GM23248 (cell line): ENCODE measurements at regions not wholly inside any gene's neighbourhood (a gene's known extent, or its start where the extent isn't known, plus 50 kb on each side); places are given as distances from the start of the nearest gene placed in this dataset.

ENCODE experiments used
- DNase-seq: peaks from one replicate; pipeline ENCODE4 v3.0.0-alpha.2; 2015
- H2AFZ ChIP-seq: fragments of 200-600 bp; sonication (generic); 2 replicates; pipeline ENCODE4 v1.6.1; 2016; ENCODE audit warnings: antibody characterized with exemption
- H3F3A ChIP-seq: fragments of 200-600 bp; sonication (generic); 2 replicates; pipeline ENCODE4 v1.6.1; 2016; ENCODE audit warnings: mild to moderate bottlenecking, antibody characterized with exemption, mixed run types; ENCODE audit not compliant: insufficient read depth
- H3K27ac ChIP-seq: fragments of 200-600 bp; sonication (generic); 2 replicates; pipeline ENCODE4 v1.5.1; 2016; ENCODE audit warnings: mild to moderate bottlenecking
- H3K27me3 ChIP-seq: fragments of 200-600 bp; sonication (generic); replicated peaks from 2 replicates; pipeline ENCODE4 v1.6.1; 2016; ENCODE audit warnings: mild to moderate bottlenecking; ENCODE audit not compliant: insufficient read depth
- H3K36me3 ChIP-seq: fragments of 200-600 bp; sonication (generic); 2 replicates; pipeline ENCODE4 v1.6.1; 2016; ENCODE audit warnings: low read depth, mild to moderate bottlenecking
- H3K4me1 ChIP-seq: fragments of 200-600 bp; sonication (generic); 2 replicates; pipeline ENCODE4 v1.6.1; 2016; ENCODE audit warnings: mild to moderate bottlenecking; ENCODE audit not compliant: insufficient read depth
- H3K4me2 ChIP-seq: fragments of 200-600 bp; sonication (generic); one replicate; pipeline ENCODE4 v1.6.1; 2016; ENCODE audit warnings: mild to moderate bottlenecking; ENCODE audit not compliant: unreplicated experiment
- H3K4me3 ChIP-seq: fragments of 200-600 bp; sonication (generic); 2 replicates; pipeline ENCODE4 v1.5.1; 2016; ENCODE audit warnings: mild to moderate bottlenecking
- H3K79me2 ChIP-seq: fragments of 200-600 bp; sonication (generic); 2 replicates; pipeline ENCODE4 v1.6.1; 2016; ENCODE audit warnings: mild to moderate bottlenecking; ENCODE audit not compliant: insufficient read depth
- H3K9ac ChIP-seq: fragments of 200-600 bp; sonication (generic); 2 replicates; pipeline ENCODE4 v1.6.1; 2016; ENCODE audit warnings: mild to moderate bottlenecking
- H3K9me2 ChIP-seq: fragments of 200-600 bp; sonication (generic); 2 replicates; pipeline ENCODE4 v1.6.1; 2016; ENCODE audit warnings: mixed run types, mild to moderate bottlenecking, moderate library complexity; ENCODE audit not compliant: insufficient read depth
- H3K9me3 ChIP-seq: fragments of 200-600 bp; sonication (generic); one replicate; pipeline ENCODE4 v1.6.1; 2017; ENCODE audit warnings: low read depth
- H4K20me1 ChIP-seq: fragments of 200-600 bp; sonication (generic); 2 replicates; pipeline ENCODE4 v1.6.0; 2016; ENCODE audit not compliant: insufficient read depth
- EZH2 ChIP-seq: fragments of 200-600 bp; sonication (generic); IDR thresholded peaks from 2 replicates; pipeline ENCODE4 v1.6.1; 2018; ENCODE audit warnings: antibody characterized with exemption, mild to moderate bottlenecking; ENCODE audit not compliant: insufficient read depth, poor library complexity, severe bottlenecking
- EZH2phosphoT487 ChIP-seq: fragments of 200-600 bp; sonication (generic); IDR thresholded peaks from 2 replicates; pipeline ENCODE4 v1.6.1; 2018; ENCODE audit warnings: antibody characterized with exemption, moderate library complexity, mild to moderate bottlenecking, low read depth; ENCODE audit not compliant: insufficient read depth
- WGBS, 2 experiments: methylation state at CpG; one replicate each; pipeline ENCODE4 v1.1.6; 2015 to 2017; ENCODE audit warnings: low lambda C conversion rate in 2 of 2, low coverage in 1 of 2; ENCODE audit errors: missing lambda C conversion rate in 2 of 2; 5-methylcytosine and 5-hydroxymethylcytosine counted together
- in situ Hi-C: fragments of 300-500 bp; cut with MboI; formaldehyde crosslinking; loops from 2 replicates; pipeline ENCODE4 v1.15.0; 2020

DNA sequence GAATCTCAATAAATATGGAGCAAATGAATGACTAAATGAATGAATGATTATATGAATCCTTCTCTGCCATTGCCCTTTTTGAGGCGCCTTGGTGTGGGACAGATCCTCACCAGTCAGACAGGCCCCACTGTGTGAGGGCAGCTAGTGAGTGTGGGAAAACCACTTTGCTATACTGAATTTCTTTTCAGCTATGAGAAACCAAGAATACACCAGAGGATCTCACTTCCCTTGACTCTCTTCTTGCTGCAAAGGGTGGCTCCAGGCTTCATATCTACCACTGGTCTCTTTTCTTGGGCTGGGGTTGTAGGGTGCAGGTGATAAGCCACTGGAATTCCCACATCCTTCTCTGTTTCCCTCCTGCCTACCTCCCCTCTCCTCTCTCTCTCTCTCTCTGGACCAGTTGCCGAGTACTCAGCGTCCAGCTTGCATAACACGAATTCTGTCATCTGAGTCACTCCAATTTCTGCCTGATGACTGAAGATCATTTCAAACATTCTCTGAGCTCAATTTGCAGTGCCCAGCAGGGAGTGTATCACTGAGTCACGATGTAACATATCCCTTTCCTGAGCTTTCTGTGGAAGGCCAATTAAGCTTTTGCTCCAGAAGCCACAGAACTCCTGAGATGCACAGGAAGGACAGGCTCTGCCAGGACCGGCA, 304.3 kb upstream of the NCAM1 start:
- Histone ChIP-seq H3K9me3 (no peaks in the 10 kb centered on the region), H4K20me1 (no peaks in the 10 kb centered on the region), H3K9ac (no peak overlapping the region), H2AFZ (no peak overlapping the region), H3K4me2 (peak overlapping the region; percentile 33), H3K79me2 (no peaks in the 10 kb centered on the region), H3K9me2 (no peaks in the 10 kb centered on the region), H3K36me3 (no peaks in the 10 kb centered on the region), H3K27me3 (no peaks in the 10 kb centered on the region), H3F3A (peaks cover 39% of the 10 kb centered on the region), H3K27ac (peak overlapping the region; percentile 5; the same call in 1 of the 2 replicates), H3K4me1 (peaks cover 43% of the 10 kb centered on the region), H3K4me3 (no peak overlapping the region)
- peak; percentile 93 for DNase-seq
- TF ChIP-seq EZH2 (no peak), EZH2phosphoT487 (no peak)
- 0 to 3% methylated on average over 6 of the region's 6 CpGs for WGBS, 2 experiments
- in situ Hi-C loops: no loop called here

DNA sequence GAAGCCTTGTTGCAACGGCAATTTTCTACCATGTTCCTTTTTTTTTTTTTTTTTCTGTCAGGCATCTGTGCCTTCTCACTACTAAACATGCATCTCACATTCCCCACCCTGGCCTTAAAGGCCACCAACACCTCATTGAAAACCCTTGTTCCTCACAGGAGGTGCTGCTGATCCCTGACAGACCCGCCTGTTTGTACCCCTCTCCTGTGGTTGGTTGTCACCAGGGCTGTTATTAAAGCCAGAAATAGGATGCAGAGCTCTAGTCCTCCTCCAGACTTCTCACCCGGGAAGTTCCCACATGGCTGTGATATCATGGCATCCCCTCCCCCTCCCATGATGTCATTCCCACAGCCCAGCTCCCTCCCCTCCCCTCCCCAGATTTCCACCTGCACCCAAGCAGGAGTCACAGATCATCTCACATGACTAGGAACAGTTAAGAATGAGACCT, 302.8 kb upstream of the NCAM1 start:
- H3K4me1 ChIP-seq: peaks cover 34% of the 10 kb centered on the region
- no peaks in the 10 kb centered on the region for H3K79me2 ChIP-seq
- in situ Hi-C loops: no loop called here
- no peak overlapping the region for H2AFZ ChIP-seq
- H3K27ac ChIP-seq: no peak overlapping the region
- peaks cover 32% of the 10 kb centered on the region for H3F3A ChIP-seq
- no peak for DNase-seq
- H3K9me2 ChIP-seq: no peaks in the 10 kb centered on the region
- H3K9me3 ChIP-seq: no peaks in the 10 kb centered on the region
- H4K20me1 ChIP-seq: no peaks in the 10 kb centered on the region
- H3K9ac ChIP-seq: no peak overlapping the region
- no peak for TF ChIP-seq EZH2
- TF ChIP-seq EZH2phosphoT487: no peak
- no peaks in the 10 kb centered on the region for H3K27me3 ChIP-seq
- WGBS, 2 experiments: 80 to 86% methylated on average over 2 to 3 of the region's 3 CpGs
- no peaks in the 10 kb centered on the region for H3K36me3 ChIP-seq
- no peak overlapping the region for H3K4me2 ChIP-seq
- no peak overlapping the region for H3K4me3 ChIP-seq

- Histone ChIP-seq H3K9ac (no peak overlapping the region), H4K20me1 (no peaks in the 10 kb centered on the region), H3K4me1 (peaks cover 19% of the 10 kb centered on the region), H3F3A (peaks cover 20% of the 10 kb centered on the region), H3K9me3 (no peaks in the 10 kb centered on the region), H3K27ac (no peak overlapping the region), H3K79me2 (no peaks in the 10 kb centered on the region), H3K27me3 (peaks cover 9% of the 10 kb centered on the region), H3K36me3 (no peaks in the 10 kb centered on the region), H3K4me2 (no peak overlapping the region), H3K9me2 (no peaks in the 10 kb centered on the region), H3K4me3 (no peak overlapping the region), H2AFZ (no peak overlapping the region)
- TF ChIP-seq EZH2: no peak
- TF ChIP-seq EZH2phosphoT487: no peak
- in situ Hi-C loops: no loop called here
- 90 to 94% methylated on average over 1 of the region's 1 CpG for WGBS, 2 experiments
- DNase-seq: no peak
These were observed 300.1 kb upstream of the NCAM1 start for GRCh38 chr11:112661146-112661545.

DNA sequence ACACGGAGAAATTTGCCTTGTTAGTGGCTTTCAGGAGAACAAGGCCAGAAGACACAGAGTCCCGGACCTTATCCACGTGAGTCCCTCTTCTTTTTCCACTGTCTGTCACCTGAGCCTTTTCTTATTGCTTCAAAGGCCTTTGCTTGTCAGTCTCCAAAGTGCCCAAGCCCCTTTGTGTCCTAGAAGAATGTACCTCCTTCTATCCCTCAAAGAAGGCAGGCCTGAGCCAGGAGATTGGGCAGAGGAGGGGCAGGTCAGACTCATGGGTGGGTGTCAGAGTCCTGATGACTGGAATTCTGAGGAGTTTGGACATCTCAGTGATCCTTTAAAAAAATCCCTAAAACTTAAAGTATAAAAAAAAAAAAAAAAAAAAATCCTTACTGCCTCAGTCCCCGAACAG, 299.6 kb upstream of the NCAM1 start:
- Histone ChIP-seq H4K20me1 (no peaks in the 10 kb centered on the region), H2AFZ (no peak overlapping the region), H3K9ac (no peak overlapping the region), H3K9me3 (no peaks in the 10 kb centered on the region), H3K4me2 (no peak overlapping the region), H3K4me3 (no peak overlapping the region), H3K27me3 (peaks cover 9% of the 10 kb centered on the region), H3K9me2 (no peaks in the 10 kb centered on the region), H3K36me3 (no peaks in the 10 kb centered on the region), H3K79me2 (no peaks in the 10 kb centered on the region), H3K4me1 (peaks cover 15% of the 10 kb centered on the region), H3F3A (peaks cover 16% of the 10 kb centered on the region), H3K27ac (no peak overlapping the region)
- TF ChIP-seq EZH2phosphoT487 (no peak), EZH2 (no peak)
- DNase-seq: no peak
- in situ Hi-C loops: no loop called here
- WGBS, 2 experiments: 91 to 94% methylated on average over 4 of the region's 4 CpGs

- Histone ChIP-seq H3K27me3 (peaks cover 9% of the 10 kb centered on the region), H3K79me2 (no peaks in the 10 kb centered on the region), H3K27ac (no peak overlapping the region), H2AFZ (no peak overlapping the region), H3K4me1 (peaks cover 5% of the 10 kb centered on the region), H3F3A (peaks cover 7% of the 10 kb centered on the region), H3K9ac (no peak overlapping the region), H3K9me2 (no peaks in the 10 kb centered on the region), H3K4me3 (no peak overlapping the region), H3K36me3 (no peaks in the 10 kb centered on the region), H3K9me3 (no peaks in the 10 kb centered on the region), H4K20me1 (no peaks in the 10 kb centered on the region), H3K4me2 (no peak overlapping the region)
- TF ChIP-seq EZH2 (no peak), EZH2phosphoT487 (no peak)
- DNase-seq: peak; percentile 21
- in situ Hi-C loops: no loop called here
- WGBS, 2 experiments: 37 to 38% methylated on average over 2 of the region's 2 CpGs
These were observed 298.7 kb upstream of the NCAM1 start for GRCh38 chr11:112662554-112662953.
